Stimulated activated naive CD8-positive, alpha-beta T cell treated with anti-CD3 and anti-CD28 coated beads, Interleukin-15, amount 100 ng/mL, for 72 hours (primary cell): ENCODE measurements at regions not wholly inside any gene's neighbourhood (a gene's known extent, or its start where the extent isn't known, plus 50 kb on each side); places are given as distances from the start of the nearest gene placed in this dataset.

ENCODE experiments used
- ATAC-seq: fragments of 150-1000 bp; cut with Tn5 transposase; 2 replicates; pipeline ENCODE4 v1.10.0; 2021; ENCODE audit warnings: mild to moderate bottlenecking, moderate library complexity
- DNase-seq, 2 donors: peaks; one replicate each; pipeline ENCODE4 v3.0.0; 2021 to 2022
- H3K27ac Mint-ChIP-seq, 2 donors: one replicate each; pipeline ENCODE4 v1.8.0; 2022; ENCODE audit warnings: mild to moderate bottlenecking in 2 of 2, mixed read lengths in 2 of 2, moderate library complexity in 2 of 2
- H3K27me3 Mint-ChIP-seq: one replicate; pipeline ENCODE4 v1.8.0; 2022; ENCODE audit warnings: mixed read lengths
- H3K4me1 Mint-ChIP-seq: one replicate; pipeline ENCODE4 v1.8.0; 2022; ENCODE audit warnings: mild to moderate bottlenecking, mixed read lengths
- H3K4me3 Mint-ChIP-seq, 2 donors: one replicate each; pipeline ENCODE4 v1.8.0; 2022; ENCODE audit warnings: mild to moderate bottlenecking in 2 of 2, mixed read lengths in 2 of 2, moderate library complexity in 1 of 2
- H3K9me3 Mint-ChIP-seq, 2 donors: one replicate each; pipeline ENCODE4 v1.8.0; 2022; ENCODE audit warnings: mixed read lengths in 2 of 2

GRCh38 chr7:17027143-17027788 is 145.5 kb upstream of the AGR3 start:
- peaks cover 27% of the 10 kb centered on the region for H3K4me1 Mint-ChIP-seq
- DNase-seq, result no peak

DNA sequence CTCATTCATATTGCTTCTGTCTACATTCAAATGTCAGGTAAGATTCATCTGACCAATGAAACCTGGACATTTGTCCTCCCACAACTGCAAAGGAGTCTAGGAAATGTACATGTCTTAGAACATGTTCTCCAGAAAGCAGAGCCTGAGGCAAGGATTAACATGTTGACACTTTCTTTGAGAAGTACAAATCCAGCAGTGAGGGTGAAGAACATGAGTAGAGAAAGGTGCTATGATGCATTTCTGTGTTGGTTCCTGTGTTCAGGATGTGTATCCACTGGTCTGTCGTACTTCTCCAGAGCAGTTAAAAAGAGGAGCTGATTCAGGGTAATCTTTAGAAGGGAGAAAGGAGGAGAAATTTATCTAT is 146.0 kb upstream of the AGR3 start:
- H3K4me3 Mint-ChIP-seq, result no peak overlapping the region
- peaks cover 0 to under 1% of the 10 kb centered on the region in 2 donors for H3K9me3 Mint-ChIP-seq
- ATAC-seq (no peak), DNase-seq (no peak)
- H3K27me3 Mint-ChIP-seq, result peaks cover 20% of the 10 kb centered on the region
- peaks cover 22% of the 10 kb centered on the region for H3K4me1 Mint-ChIP-seq
- no peak overlapping the region for H3K27ac Mint-ChIP-seq

More at GRCh38 chr7:17027143-17027788, 145.5 kb upstream of the AGR3 start:
- Mint-ChIP-seq H3K27me3 (peaks cover 20% of the 10 kb centered on the region), H3K27ac (no peak overlapping the region), H3K9me3 (peaks cover 0 to 5% of the 10 kb centered on the region in 2 donors), H3K4me3 (no peak overlapping the region)
- ATAC-seq, result no peak

DNA sequence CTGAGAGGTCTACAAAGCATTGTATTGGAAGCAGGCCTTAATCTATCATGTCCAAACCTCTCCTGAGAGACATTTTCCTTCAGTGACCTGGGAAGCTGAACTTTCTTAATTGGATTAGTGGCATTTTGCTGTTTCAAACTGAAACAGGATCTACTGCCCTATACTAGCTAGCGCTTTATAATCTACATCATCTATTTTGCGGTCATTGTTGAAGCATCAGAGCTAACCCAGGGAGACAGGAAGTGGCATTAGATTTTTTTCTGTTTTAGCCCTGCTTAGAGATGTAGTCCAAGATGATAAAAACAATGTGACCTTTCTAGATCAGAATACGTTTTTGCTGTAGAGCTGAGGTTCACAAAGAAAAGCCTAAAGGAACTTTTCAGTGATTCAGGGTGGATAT is 147.4 kb upstream of the AGR3 start:
- Mint-ChIP-seq H3K4me1 (peaks cover 16% of the 10 kb centered on the region), H3K27me3 (peaks cover 20% of the 10 kb centered on the region), H3K9me3 (no peaks in the 10 kb centered on the region), H3K4me3 (no peak overlapping the region), H3K27ac (no peak overlapping the region)
- ATAC-seq (no peak), DNase-seq (no peak)

DNA sequence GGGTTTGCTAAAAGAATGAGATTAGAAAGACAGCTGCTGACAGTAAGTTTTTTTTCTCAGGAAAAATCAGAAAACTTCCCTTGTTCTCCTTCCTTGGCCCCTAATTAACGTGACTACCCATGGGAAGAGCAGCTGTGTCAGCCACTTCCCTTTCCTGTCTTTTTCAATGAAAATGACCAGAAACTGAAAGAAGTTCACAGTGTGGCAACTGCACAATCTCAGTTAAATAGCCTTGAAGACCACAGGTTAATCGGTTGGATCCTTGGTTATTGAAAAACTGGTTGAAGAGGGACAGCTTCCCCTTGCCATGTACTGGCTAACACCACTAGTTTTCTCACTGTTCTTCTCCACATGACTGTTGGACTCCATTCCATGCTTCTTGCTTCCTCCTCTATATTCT is 148.8 kb upstream of the AGR3 start:
- DNase-seq, result no peak
- no peak overlapping the region for H3K27ac Mint-ChIP-seq
- ATAC-seq, result no peak
- H3K4me1 Mint-ChIP-seq, result peaks cover 16% of the 10 kb centered on the region
- H3K4me3 Mint-ChIP-seq, result no peak overlapping the region
- no peaks in the 10 kb centered on the region for H3K9me3 Mint-ChIP-seq
- peaks cover 20% of the 10 kb centered on the region for H3K27me3 Mint-ChIP-seq

GRCh38 chr7:17031906-17032551 is 150.2 kb upstream of the AGR3 start:
- ATAC-seq, result peak; percentile 15
- H3K27me3 Mint-ChIP-seq, result peaks cover 20% of the 10 kb centered on the region
- DNase-seq, result no peak
- H3K4me1 Mint-ChIP-seq, result peaks cover 16% of the 10 kb centered on the region
- H3K9me3 Mint-ChIP-seq, result no peaks in the 10 kb centered on the region
- H3K4me3 Mint-ChIP-seq, result no peak overlapping the region
- peak overlapping the region in 1 of 2 donors; percentile 72 for H3K27ac Mint-ChIP-seq

- Mint-ChIP-seq H3K27ac (no peak overlapping the region), H3K4me1 (peaks cover 24% of the 10 kb centered on the region), H3K9me3 (no peaks in the 10 kb centered on the region), H3K27me3 (peaks cover 18% of the 10 kb centered on the region), H3K4me3 (no peak overlapping the region)
- no peak for DNase-seq
- no peak for ATAC-seq
Measured at GRCh38 chr7:17033245-17033644, 151.5 kb upstream of the AGR3 start.

DNA sequence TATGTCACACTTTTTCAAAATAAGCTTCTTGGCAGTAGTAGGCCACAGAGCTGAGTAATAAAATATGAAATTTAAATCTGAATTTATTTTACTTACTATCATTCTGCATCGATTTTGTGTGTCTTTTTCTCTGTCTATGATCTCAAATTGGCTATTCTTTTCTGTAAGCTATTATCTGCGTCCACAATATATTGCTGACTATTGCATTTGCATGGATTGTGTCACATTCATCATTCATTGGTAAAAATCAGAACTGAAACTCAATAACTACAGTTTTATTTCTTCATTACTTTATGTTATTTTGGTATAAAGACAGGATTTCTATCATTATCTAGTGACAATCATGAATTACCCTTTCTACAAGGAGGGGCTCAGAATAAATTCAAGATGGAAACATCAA is 154.8 kb upstream of the AGR3 start:
- no peak overlapping the region for H3K27ac Mint-ChIP-seq
- DNase-seq (no peak), ATAC-seq (no peak)
- peaks cover 24% of the 10 kb centered on the region for H3K4me1 Mint-ChIP-seq
- H3K27me3 Mint-ChIP-seq, result peaks cover 32% of the 10 kb centered on the region
- H3K9me3 Mint-ChIP-seq, result no peaks in the 10 kb centered on the region
- H3K4me3 Mint-ChIP-seq, result no peak overlapping the region

- Mint-ChIP-seq H3K4me3 (no peak overlapping the region), H3K4me1 (peaks cover 19% of the 10 kb centered on the region), H3K27ac (no peak overlapping the region), H3K27me3 (peaks cover 25% of the 10 kb centered on the region), H3K9me3 (no peaks in the 10 kb centered on the region)
- no peak for DNase-seq
- ATAC-seq, result no peak
Measured at GRCh38 chr7:17037356-17037755, 155.6 kb upstream of the AGR3 start.

- Mint-ChIP-seq H3K9me3 (no peaks in the 10 kb centered on the region), H3K27me3 (peaks cover 28% of the 10 kb centered on the region), H3K27ac (no peak overlapping the region), H3K4me1 (peaks cover 23% of the 10 kb centered on the region), H3K4me3 (no peak overlapping the region)
- DNase-seq (no peak), ATAC-seq (no peak)
Measured at GRCh38 chr7:17038160-17038782, 156.5 kb upstream of the AGR3 start.

DNA sequence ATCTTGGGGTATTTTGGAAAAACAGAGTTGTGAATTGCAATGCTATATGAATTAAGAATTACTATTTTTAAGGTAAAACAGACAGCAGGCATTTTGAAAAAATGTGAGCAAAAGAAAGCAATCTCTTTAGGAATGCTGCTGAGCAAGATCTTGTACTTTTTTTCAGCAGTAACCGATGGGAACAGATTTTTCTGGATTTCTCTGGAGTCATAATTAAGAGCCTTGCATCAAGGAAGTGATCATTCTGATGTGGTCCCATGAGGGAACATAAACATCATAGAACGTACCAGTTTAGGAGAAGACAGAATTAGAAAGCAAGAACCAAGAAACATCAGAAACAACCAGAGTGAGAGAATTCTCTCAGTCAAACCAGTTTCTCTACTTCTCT is 157.0 kb upstream of the AGR3 start:
- Mint-ChIP-seq H3K27ac (no peak overlapping the region), H3K4me3 (no peak overlapping the region), H3K4me1 (peaks cover 28% of the 10 kb centered on the region)

DNA sequence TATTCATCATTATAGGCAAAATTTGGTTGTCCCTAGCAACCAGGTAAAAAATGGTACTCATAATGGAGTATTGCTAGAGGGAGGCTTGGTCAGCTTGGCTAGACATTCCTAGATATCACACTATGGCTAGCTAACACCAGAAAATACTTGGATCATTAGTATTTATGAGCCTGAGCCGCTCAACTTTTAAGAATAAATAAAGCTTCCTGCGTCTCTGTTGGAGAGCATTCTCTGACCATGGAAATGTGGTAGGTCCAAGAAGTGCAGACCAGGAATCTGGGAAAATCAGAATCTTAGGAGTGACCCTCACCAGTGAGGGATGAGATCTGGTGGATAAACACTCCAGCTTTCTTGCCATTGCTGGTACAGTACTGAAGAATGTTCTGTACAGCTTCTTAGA is 157.6 kb upstream of the AGR3 start:
- Mint-ChIP-seq H3K27me3 (peaks cover 39% of the 10 kb centered on the region), H3K9me3 (no peaks in the 10 kb centered on the region), H3K4me1 (peaks cover 32% of the 10 kb centered on the region), H3K27ac (no peak overlapping the region), H3K4me3 (no peak overlapping the region)
- no peak for DNase-seq
- no peak for ATAC-seq

More for the DNA sequence above, 157.0 kb upstream of the AGR3 start:
- DNase-seq (no peak), ATAC-seq (no peak)
- peaks cover 33% of the 10 kb centered on the region for H3K27me3 Mint-ChIP-seq
- H3K9me3 Mint-ChIP-seq, result no peaks in the 10 kb centered on the region

DNA sequence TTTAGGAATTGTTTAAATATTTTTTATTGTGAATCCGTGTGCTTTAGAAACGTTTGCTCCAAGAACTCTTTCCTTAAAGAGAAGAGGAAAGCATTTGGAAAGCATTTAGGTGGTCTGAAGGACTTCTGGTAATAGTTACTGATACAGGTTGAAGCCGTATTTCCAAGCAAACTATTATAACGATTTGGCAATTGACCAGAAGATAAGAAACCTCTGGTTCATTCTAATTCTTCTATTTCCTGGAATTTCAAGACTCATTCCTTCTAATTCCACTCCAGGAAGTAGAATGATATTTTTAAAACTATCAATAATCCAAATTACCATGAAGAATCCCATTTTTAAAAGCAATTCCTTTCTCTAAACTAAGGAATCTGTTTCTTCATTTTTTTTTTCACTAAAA is 158.9 kb upstream of the AGR3 start:
- H3K9me3 Mint-ChIP-seq, result no peaks in the 10 kb centered on the region
- no peak overlapping the region for H3K4me3 Mint-ChIP-seq
- no peak for DNase-seq

GRCh38 chr7:17041324-17041723 is 159.5 kb upstream of the AGR3 start:
- peak overlapping the region in 1 of 2 donors; percentile 17 for H3K4me3 Mint-ChIP-seq
- no peak overlapping the region for H3K27ac Mint-ChIP-seq
- DNase-seq, result no peak
- ATAC-seq, result no peak
- no peaks in the 10 kb centered on the region for H3K9me3 Mint-ChIP-seq
- peaks cover 51% of the 10 kb centered on the region for H3K27me3 Mint-ChIP-seq
- H3K4me1 Mint-ChIP-seq, result peaks cover 32% of the 10 kb centered on the region

More for the DNA sequence above, 158.9 kb upstream of the AGR3 start:
- no peak for ATAC-seq
- Mint-ChIP-seq H3K4me1 (peaks cover 32% of the 10 kb centered on the region), H3K27ac (no peak overlapping the region), H3K27me3 (peaks cover 51% of the 10 kb centered on the region)

GRCh38 chr7:17042211-17042610 is 160.4 kb upstream of the AGR3 start:
- H3K4me1 Mint-ChIP-seq, result peaks cover 32% of the 10 kb centered on the region
- H3K27ac Mint-ChIP-seq, result no peak overlapping the region
- no peak overlapping the region for H3K4me3 Mint-ChIP-seq
- no peak for DNase-seq
- H3K27me3 Mint-ChIP-seq, result peaks cover 51% of the 10 kb centered on the region
- ATAC-seq, result no peak
- no peaks in the 10 kb centered on the region for H3K9me3 Mint-ChIP-seq

- Mint-ChIP-seq H3K4me1 (peaks cover 24% of the 10 kb centered on the region), H3K27me3 (peaks cover 41% of the 10 kb centered on the region), H3K4me3 (no peak overlapping the region), H3K9me3 (no peaks in the 10 kb centered on the region), H3K27ac (peak overlapping the region in 1 of 2 donors; percentile 28)
- ATAC-seq, result no peak
- no peak for DNase-seq
Measured at GRCh38 chr7:17043012-17043877, 161.5 kb upstream of the AGR3 start.

GRCh38 chr7:17044396-17044795 is 162.6 kb upstream of the AGR3 start:
- no peaks in the 10 kb centered on the region for H3K9me3 Mint-ChIP-seq
- H3K27ac Mint-ChIP-seq, result no peak overlapping the region
- H3K4me3 Mint-ChIP-seq, result no peak overlapping the region
- peaks cover 35% of the 10 kb centered on the region for H3K27me3 Mint-ChIP-seq
- DNase-seq (no peak), ATAC-seq (no peak)
- peaks cover 18% of the 10 kb centered on the region for H3K4me1 Mint-ChIP-seq
